ENCODE measurements at regions not wholly inside any gene's neighbourhood (a gene's known extent, or its start where the extent isn't known, plus 50 kb on each side); places are given as distances from the start of the nearest gene placed in this dataset.
A peak's percentile ranks its signal among the peaks of the same experiment; 100 is the strongest.

DNA sequence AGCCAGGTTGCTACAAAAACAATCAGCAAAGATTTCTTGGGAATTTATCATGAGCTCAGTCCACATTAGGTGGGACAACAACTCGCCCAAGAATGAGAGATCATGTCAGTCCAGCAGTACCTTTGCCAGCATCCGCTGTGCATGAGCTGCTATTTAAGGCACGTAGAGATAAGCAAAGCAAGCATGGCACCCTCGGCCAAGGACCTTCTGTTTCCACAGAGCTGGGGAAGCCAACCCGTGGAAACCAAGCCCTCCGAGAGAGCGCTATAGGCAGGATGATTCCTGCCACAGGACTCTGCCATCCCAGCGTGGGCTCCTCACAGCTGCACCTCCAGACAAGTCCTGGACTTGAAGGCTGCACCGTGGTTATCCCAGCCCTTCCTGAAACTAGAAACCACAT lies 189.5 kb upstream of the PPP1R26 start:
- H2AK5ac ChIP-seq (ENCODE audit: low read length) = no peak overlapping the region
- H3K36me3 ChIP-seq (ENCODE audit: control insufficient read depth in 1 of 2, insufficient read depth in 2 of 2, low read length in 2 of 2) = no peaks in the 10 kb centered on the region
- no peak overlapping the region for H3K4me3 ChIP-seq (ENCODE audit: low read depth, low read length)
- H2BK5ac ChIP-seq (ENCODE audit: low read depth, low read length, poor library complexity) = no peak overlapping the region
- no peak overlapping the region for H3K4me2 ChIP-seq (ENCODE audit: low read length)
- H2BK12ac ChIP-seq (ENCODE audit: low read length) = no peak overlapping the region
- no peak overlapping the region for H3K4ac ChIP-seq (ENCODE audit: low read depth, low read length)
- H3K23ac ChIP-seq (ENCODE audit: low read length) = no peak overlapping the region
- no peaks in the 10 kb centered on the region for H3K79me1 ChIP-seq (ENCODE audit: low read length)
- H4K12ac ChIP-seq (ENCODE audit: low read depth, low read length) = no peak overlapping the region
- no peaks in the 10 kb centered on the region for H3K27me3 ChIP-seq (ENCODE audit: insufficient read depth, low read length)
- H4K8ac ChIP-seq (ENCODE audit: low read depth, low read length) = no peak overlapping the region
- H3K9ac ChIP-seq (ENCODE audit: low read length) = no peak overlapping the region
- no peak overlapping the region for H3K27ac ChIP-seq (ENCODE audit: low read depth, low read length)
- no CpG with 5 or more reads among the region's 9 CpGs for WGBS (ENCODE audit: extremely low coverage, insufficient coverage, insufficient read length)
- no peak overlapping the region for H2BK120ac ChIP-seq (ENCODE audit: insufficient read depth, low read length, poor library complexity)
- H3K14ac ChIP-seq (ENCODE audit: low read length) = no peak overlapping the region
- H3K18ac ChIP-seq (ENCODE audit: low read length) = no peak overlapping the region
- DNase-seq = peak; percentile 46 to 66
- no peak overlapping the region for H2AFZ ChIP-seq (ENCODE audit: insufficient read depth, low read length, poor library complexity)
- no peaks in the 10 kb centered on the region for H3K79me2 ChIP-seq (ENCODE audit: control insufficient read depth, insufficient read depth, low read length, poor library complexity)
- H3K9me3 ChIP-seq (ENCODE audit: insufficient read depth, low read depth, low read length) = peaks cover 7% of the 10 kb centered on the region
- H3K4me1 ChIP-seq (ENCODE audit: control insufficient read depth in 1 of 2, insufficient read depth in 2 of 2, low read length in 2 of 2) = no peaks in the 10 kb centered on the region
- no peak overlapping the region for H4K91ac ChIP-seq (ENCODE audit: low read depth, low read length)

GRCh38 chr9:135290566-135290965 lies 189.0 kb upstream of the PPP1R26 start:
- Histone ChIP-seq H3K4me3 (ENCODE audit: low read depth, low read length) (no peak overlapping the region), H3K4me2 (ENCODE audit: low read length) (no peak overlapping the region), H4K12ac (ENCODE audit: low read depth, low read length) (no peak overlapping the region), H3K14ac (ENCODE audit: low read length) (no peak overlapping the region), H2BK5ac (ENCODE audit: low read depth, low read length, poor library complexity) (no peak overlapping the region), H3K9me3 (ENCODE audit: insufficient read depth, low read depth, low read length) (peaks cover 6% of the 10 kb centered on the region), H2AFZ (ENCODE audit: insufficient read depth, low read length, poor library complexity) (no peak overlapping the region), H3K79me2 (ENCODE audit: control insufficient read depth, insufficient read depth, low read length, poor library complexity) (no peaks in the 10 kb centered on the region), H3K27ac (ENCODE audit: low read depth, low read length) (no peak overlapping the region), H3K23ac (ENCODE audit: low read length) (no peak overlapping the region), H4K8ac (ENCODE audit: low read depth, low read length) (no peak overlapping the region), H2BK12ac (ENCODE audit: low read length) (no peak overlapping the region), H3K27me3 (ENCODE audit: insufficient read depth, low read length) (no peaks in the 10 kb centered on the region), H3K4me1 (ENCODE audit: control insufficient read depth in 1 of 2, insufficient read depth in 2 of 2, low read length in 2 of 2) (no peaks in the 10 kb centered on the region), H2BK120ac (ENCODE audit: insufficient read depth, low read length, poor library complexity) (no peak overlapping the region), H3K18ac (ENCODE audit: low read length) (no peak overlapping the region), H3K9ac (ENCODE audit: low read length) (no peak overlapping the region), H3K79me1 (ENCODE audit: low read length) (no peaks in the 10 kb centered on the region), H3K4ac (ENCODE audit: low read depth, low read length) (no peak overlapping the region), H2AK5ac (ENCODE audit: low read length) (no peak overlapping the region), H3K36me3 (ENCODE audit: control insufficient read depth in 1 of 2, insufficient read depth in 2 of 2, low read length in 2 of 2) (no peaks in the 10 kb centered on the region), H4K91ac (ENCODE audit: low read depth, low read length) (no peak overlapping the region)
- no peak for DNase-seq
- no CpG with 5 or more reads among the region's 9 CpGs for WGBS (ENCODE audit: extremely low coverage, insufficient coverage, insufficient read length)

- H3K79me1 ChIP-seq (ENCODE audit: low read length) = no peaks in the 10 kb centered on the region
- H3K9me3 ChIP-seq (ENCODE audit: insufficient read depth, low read depth, low read length) = peaks cover 1% of the 10 kb centered on the region
- no peak overlapping the region for H2BK12ac ChIP-seq (ENCODE audit: low read length)
- no peak overlapping the region for H2BK120ac ChIP-seq (ENCODE audit: insufficient read depth, low read length, poor library complexity)
- H3K27ac ChIP-seq (ENCODE audit: low read depth, low read length) = no peak overlapping the region
- H3K9ac ChIP-seq (ENCODE audit: low read length) = no peak overlapping the region
- H3K27me3 ChIP-seq (ENCODE audit: insufficient read depth, low read length) = no peaks in the 10 kb centered on the region
- H4K12ac ChIP-seq (ENCODE audit: low read depth, low read length) = no peak overlapping the region
- H3K4me3 ChIP-seq (ENCODE audit: low read depth, low read length) = no peak overlapping the region
- no peak overlapping the region for H3K23ac ChIP-seq (ENCODE audit: low read length)
- H3K4me1 ChIP-seq (ENCODE audit: control insufficient read depth in 1 of 2, insufficient read depth in 2 of 2, low read length in 2 of 2) = no peaks in the 10 kb centered on the region
- DNase-seq = peak; percentile 47 to 70
- H2AK5ac ChIP-seq (ENCODE audit: low read length) = no peak overlapping the region
- H3K79me2 ChIP-seq (ENCODE audit: control insufficient read depth, insufficient read depth, low read length, poor library complexity) = no peaks in the 10 kb centered on the region
- WGBS (ENCODE audit: extremely low coverage, insufficient coverage, insufficient read length) = 95% methylated on average over 2 of the region's 17 CpGs
- no peak overlapping the region for H3K14ac ChIP-seq (ENCODE audit: low read length)
- no peak overlapping the region for H3K4me2 ChIP-seq (ENCODE audit: low read length)
- no peak overlapping the region for H4K8ac ChIP-seq (ENCODE audit: low read depth, low read length)
- no peak overlapping the region for H3K4ac ChIP-seq (ENCODE audit: low read depth, low read length)
- no peak overlapping the region for H3K18ac ChIP-seq (ENCODE audit: low read length)
- no peak overlapping the region for H2AFZ ChIP-seq (ENCODE audit: insufficient read depth, low read length, poor library complexity)
- H2BK5ac ChIP-seq (ENCODE audit: low read depth, low read length, poor library complexity) = no peak overlapping the region
- H3K36me3 ChIP-seq (ENCODE audit: control insufficient read depth in 1 of 2, insufficient read depth in 2 of 2, low read length in 2 of 2) = no peaks in the 10 kb centered on the region
- H4K91ac ChIP-seq (ENCODE audit: low read depth, low read length) = no peak overlapping the region
Observed at GRCh38 chr9:135291165-135291564, 188.4 kb upstream of the PPP1R26 start.

DNA sequence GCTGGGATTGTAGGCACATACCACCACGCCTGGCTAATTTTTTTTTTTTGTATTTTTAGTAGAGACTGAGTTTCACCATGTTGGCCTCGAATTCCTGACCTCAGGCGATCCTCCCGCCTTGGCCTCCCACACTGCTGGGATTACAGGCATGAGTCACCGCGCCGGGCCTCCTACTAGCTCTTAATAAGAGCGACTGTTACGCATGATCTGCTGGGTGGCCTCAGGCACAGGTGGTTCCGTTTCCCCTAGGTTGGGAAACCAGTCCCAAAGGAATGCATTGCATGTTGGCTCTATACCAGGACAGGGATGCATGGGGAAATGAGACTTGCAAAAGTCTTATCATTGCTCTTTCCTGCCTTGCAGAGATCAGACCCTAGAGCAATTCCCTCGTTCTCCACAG lies 184.7 kb upstream of the PPP1R26 start:
- H2BK12ac ChIP-seq (ENCODE audit: low read length) = no peak overlapping the region
- no CpG with 5 or more reads among the region's 11 CpGs for WGBS (ENCODE audit: extremely low coverage, insufficient coverage, insufficient read length)
- no peak overlapping the region for H2BK120ac ChIP-seq (ENCODE audit: insufficient read depth, low read length, poor library complexity)
- no peak overlapping the region for H2AK5ac ChIP-seq (ENCODE audit: low read length)
- peaks cover 2% of the 10 kb centered on the region for H3K9me3 ChIP-seq (ENCODE audit: insufficient read depth, low read depth, low read length)
- H3K4ac ChIP-seq (ENCODE audit: low read depth, low read length) = no peak overlapping the region
- no peaks in the 10 kb centered on the region for H3K79me1 ChIP-seq (ENCODE audit: low read length)
- H3K79me2 ChIP-seq (ENCODE audit: control insufficient read depth, insufficient read depth, low read length, poor library complexity) = no peaks in the 10 kb centered on the region
- H4K91ac ChIP-seq (ENCODE audit: low read depth, low read length) = no peak overlapping the region
- H2BK5ac ChIP-seq (ENCODE audit: low read depth, low read length, poor library complexity) = no peak overlapping the region
- no peak overlapping the region for H3K4me2 ChIP-seq (ENCODE audit: low read length)
- no peak overlapping the region for H3K4me3 ChIP-seq (ENCODE audit: low read depth, low read length)
- no peaks in the 10 kb centered on the region for H3K27me3 ChIP-seq (ENCODE audit: insufficient read depth, low read length)
- H4K12ac ChIP-seq (ENCODE audit: low read depth, low read length) = no peak overlapping the region
- peak; percentile 93 to 94 for DNase-seq
- no peak overlapping the region for H3K27ac ChIP-seq (ENCODE audit: low read depth, low read length)
- H3K4me1 ChIP-seq (ENCODE audit: control insufficient read depth in 1 of 2, insufficient read depth in 2 of 2, low read length in 2 of 2) = no peaks in the 10 kb centered on the region
- H3K9ac ChIP-seq (ENCODE audit: low read length) = no peak overlapping the region
- no peak overlapping the region for H2AFZ ChIP-seq (ENCODE audit: insufficient read depth, low read length, poor library complexity)
- H3K18ac ChIP-seq (ENCODE audit: low read length) = no peak overlapping the region
- no peaks in the 10 kb centered on the region for H3K36me3 ChIP-seq (ENCODE audit: control insufficient read depth in 1 of 2, insufficient read depth in 2 of 2, low read length in 2 of 2)
- H4K8ac ChIP-seq (ENCODE audit: low read depth, low read length) = no peak overlapping the region
- H3K23ac ChIP-seq (ENCODE audit: low read length) = no peak overlapping the region
- no peak overlapping the region for H3K14ac ChIP-seq (ENCODE audit: low read length)

Measured in trophoblast cell (in vitro differentiated cells and primary cell).